GM19023 (cell line): ENCODE measurements at regions not wholly inside any gene's neighbourhood (a gene's known extent, or its start where the extent isn't known, plus 50 kb on each side); places are given as distances from the start of the nearest gene placed in this dataset.
A peak's percentile ranks its signal among the peaks of the same experiment; 100 is the strongest.

Experiments
- ATAC-seq: cut with Tn5 transposase; IDR thresholded peaks from one replicate; pipeline ENCODE4 v1.9.1; 2021; ENCODE audit warnings: mild to moderate bottlenecking, moderate library complexity; ENCODE audit not compliant: unreplicated experiment

GRCh38 chr14:46788994-46789393 lies 137.4 kb upstream of the RPL10L start:
- ATAC-seq: no peak

- ATAC-seq: no peak
Observed at GRCh38 chr14:46782281-46782680, 130.7 kb upstream of the RPL10L start.

DNA sequence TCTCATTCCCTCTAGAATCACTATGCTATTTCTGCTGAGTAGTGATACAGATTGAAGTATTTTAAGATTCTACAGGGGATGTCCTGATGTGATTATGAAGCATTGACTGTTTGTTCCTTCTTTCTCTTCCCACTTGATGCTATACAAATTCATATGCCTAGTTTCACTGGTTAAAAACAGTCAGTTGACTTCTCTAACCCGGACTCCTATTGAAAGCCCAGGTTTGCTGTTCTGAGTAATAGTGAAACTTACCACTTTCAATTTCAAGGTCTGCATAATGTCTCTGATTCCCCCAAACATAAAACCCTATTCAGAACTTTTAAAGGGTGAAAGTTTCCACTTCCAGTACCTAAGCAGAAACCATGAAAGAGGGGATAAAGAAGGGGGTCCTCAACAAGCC lies 117.7 kb upstream of the RPL10L start:
- ATAC-seq: peak; percentile 98

- ATAC-seq: no peak
Observed at GRCh38 chr14:46747001-46747652, 95.5 kb upstream of the RPL10L start.

DNA sequence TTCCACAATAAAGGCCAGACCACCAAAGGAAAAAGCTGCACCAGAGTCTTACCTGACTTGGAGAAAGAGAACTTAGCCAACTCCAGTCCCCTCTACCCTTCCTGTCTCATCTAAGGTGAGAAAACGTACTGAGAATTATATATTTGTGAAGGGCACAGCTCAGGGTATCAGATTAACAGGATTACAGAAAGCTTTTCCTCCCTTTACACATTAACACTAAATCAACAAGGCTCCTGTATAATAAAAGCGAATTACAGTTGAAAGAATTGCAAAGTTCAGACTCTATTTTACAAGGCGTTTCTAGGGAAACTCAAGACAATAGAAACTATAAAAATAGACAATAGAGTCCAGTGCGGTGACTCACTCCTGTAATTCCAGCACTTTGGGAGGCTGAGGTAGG lies 82.7 kb upstream of the RPL10L start:
- ATAC-seq: no peak

- no peak for ATAC-seq
Observed at GRCh38 chr14:46717211-46717610, 65.6 kb upstream of the RPL10L start.
